Fibroblast of skin of right quadriceps (primary cell): ENCODE measurements at regions not wholly inside any gene's neighbourhood (a gene's known extent, or its start where the extent isn't known, plus 50 kb on each side); places are given as distances from the start of the nearest gene placed in this dataset.

ENCODE experiments used
- DNase-seq: peaks from one replicate; pipeline ENCODE4 v3.0.0-alpha.2; 2013

- no peak for DNase-seq
Observed at GRCh38 chr22:44423556-44424358, 74.3 kb downstream of the RTL6 start.

GRCh38 chr22:44422746-44423380, 75.2 kb downstream of the RTL6 start:
- DNase-seq, result no peak

GRCh38 chr22:44419429-44419828, 78.6 kb downstream of the RTL6 start:
- DNase-seq, result peak; percentile 14

GRCh38 chr22:44413211-44413610, 84.8 kb downstream of the RTL6 start:
- no peak for DNase-seq

- no peak for DNase-seq
Observed at GRCh38 chr22:44412136-44412731, 85.8 kb downstream of the RTL6 start.

GRCh38 chr22:44411226-44412135, 86.6 kb downstream of the RTL6 start:
- DNase-seq, result no peak

- DNase-seq, result no peak
Observed at GRCh38 chr22:44410451-44410991, 87.5 kb downstream of the RTL6 start.

GRCh38 chr22:44409974-44410316, 88.1 kb downstream of the RTL6 start:
- DNase-seq, result no peak

- no peak for DNase-seq
Observed at GRCh38 chr22:44409211-44409973, 88.6 kb downstream of the RTL6 start.

- DNase-seq, result no peak
Observed at GRCh38 chr22:44408829-44409192, 89.2 kb downstream of the RTL6 start.

GRCh38 chr22:44407987-44408828, 89.8 kb downstream of the RTL6 start:
- no peak for DNase-seq

GRCh38 chr22:44407171-44407986, 90.7 kb downstream of the RTL6 start:
- no peak for DNase-seq

GRCh38 chr22:44406341-44407170, 91.5 kb downstream of the RTL6 start:
- DNase-seq, result peak; percentile 15

GRCh38 chr22:44405661-44406060, 92.4 kb downstream of the RTL6 start:
- DNase-seq, result no peak

GRCh38 chr22:44404341-44405020, 91.7 kb upstream of the SHISAL1 start:
- no peak for DNase-seq

- DNase-seq, result no peak
Observed at GRCh38 chr22:44403602-44404329, 91.0 kb upstream of the SHISAL1 start.

GRCh38 chr22:44403166-44403565, 90.4 kb upstream of the SHISAL1 start:
- DNase-seq, result no peak
